GM12892 (cell line): ENCODE measurements at regions not wholly inside any gene's neighbourhood (a gene's known extent, or its start where the extent isn't known, plus 50 kb on each side); places are given as distances from the start of the nearest gene placed in this dataset.
"Not testable (repeated sequence)": the region's sequence is repeated elsewhere in the genome, so short reads cannot be mapped to it uniquely, and the experiment has no call there.

Experiments
- POLR2A ChIP-seq: IDR thresholded peaks from 2 replicates; pipeline ENCODE4 v1.6.1; 2011; ENCODE audit warnings: low read depth, low read length, control low read depth
- POLR2AphosphoS5 ChIP-seq: IDR thresholded peaks from 2 replicates; pipeline ENCODE4 v1.6.1; 2011; ENCODE audit warnings: low read depth, low read length, control low read depth
- TAF1 ChIP-seq: IDR thresholded peaks from 2 replicates; pipeline ENCODE4 v1.6.1; 2011; ENCODE audit warnings: low read depth, mild to moderate bottlenecking, control low read depth, low read length, borderline replicate concordance

DNA sequence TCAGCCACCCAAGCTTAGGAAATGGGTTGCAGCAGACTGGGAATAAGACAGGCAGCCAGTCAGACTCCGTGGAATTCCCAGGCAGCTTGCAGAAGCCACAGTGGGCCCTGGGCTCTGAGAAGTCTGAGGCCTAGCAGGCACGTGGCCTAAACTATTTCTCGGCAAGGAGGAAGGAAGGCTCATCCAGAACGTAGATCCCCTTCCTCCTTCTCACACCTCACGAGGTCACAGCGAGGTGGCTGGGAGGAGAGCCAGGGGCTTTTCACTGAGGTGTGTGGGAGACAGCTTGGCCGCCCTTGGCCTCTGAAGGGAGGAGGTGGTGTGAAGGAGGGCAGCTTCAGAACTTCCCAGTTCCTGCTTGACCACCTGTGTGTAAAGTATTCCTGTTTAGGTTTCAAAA is 77.2 kb upstream of the CCZ1B start:
- TF ChIP-seq POLR2AphosphoS5, POLR2A, TAF1: not testable (repeated sequence)
